Pons (tissue), 1 donor: ENCODE measurements at regions not wholly inside any gene's neighbourhood (a gene's known extent, or its start where the extent isn't known, plus 50 kb on each side); places are given as distances from the start of the nearest gene placed in this dataset.
"Not testable (repeated sequence)": the region's sequence is repeated elsewhere in the genome, so short reads cannot be mapped to it uniquely, and the experiment has no call there.

ENCODE experiments used
- DNase-seq: peaks from one replicate; pipeline ENCODE4 v3.0.0-alpha.2; 2016; ENCODE audit warnings: low spot score

GRCh38 chr5:25764733-25765132 lies 1120.0 kb upstream of the CDH10 start:
- DNase-seq: no peak

- no peak for DNase-seq
These were observed 1119.0 kb upstream of the CDH10 start for GRCh38 chr5:25763781-25764180.

GRCh38 chr5:25754895-25755294 lies 1110.1 kb upstream of the CDH10 start:
- DNase-seq: no peak

GRCh38 chr5:25744908-25745307 lies 1100.1 kb upstream of the CDH10 start:
- no peak for DNase-seq

GRCh38 chr5:25716680-25717079 lies 1071.9 kb upstream of the CDH10 start:
- no peak for DNase-seq

GRCh38 chr5:25713259-25713658 lies 1068.5 kb upstream of the CDH10 start:
- DNase-seq: no peak

GRCh38 chr5:25707093-25707492 lies 1062.3 kb upstream of the CDH10 start:
- no peak for DNase-seq

GRCh38 chr5:25701936-25702335 lies 1057.2 kb upstream of the CDH10 start:
- DNase-seq: no peak

GRCh38 chr5:25694801-25695200 lies 1050.0 kb upstream of the CDH10 start:
- DNase-seq: peak; percentile 19

- no peak for DNase-seq
These were observed 1043.4 kb upstream of the CDH10 start for GRCh38 chr5:25688156-25688555.

- DNase-seq: no peak
These were observed 1025.0 kb upstream of the CDH10 start for GRCh38 chr5:25669645-25670401.

- DNase-seq: no peak
These were observed 1017.8 kb upstream of the CDH10 start for GRCh38 chr5:25662610-25663009.

GRCh38 chr5:25650316-25650715 lies 1005.5 kb upstream of the CDH10 start:
- not testable (repeated sequence) for DNase-seq

- no peak for DNase-seq
These were observed 1005.0 kb upstream of the CDH10 start for GRCh38 chr5:25649628-25650265.

GRCh38 chr5:25646421-25647341 lies 1001.9 kb upstream of the CDH10 start:
- DNase-seq: no peak

GRCh38 chr5:25641124-25641523 lies 996.3 kb upstream of the CDH10 start:
- DNase-seq: no peak

- DNase-seq: no peak
These were observed 974.5 kb upstream of the CDH10 start for GRCh38 chr5:25619273-25619672.

- DNase-seq: no peak
These were observed 974.0 kb upstream of the CDH10 start for GRCh38 chr5:25618821-25619220.

GRCh38 chr5:25614466-25614865 lies 969.7 kb upstream of the CDH10 start:
- DNase-seq: no peak

GRCh38 chr5:25604681-25605080 lies 959.9 kb upstream of the CDH10 start:
- DNase-seq: no peak

- DNase-seq: no peak
These were observed 934.3 kb upstream of the CDH10 start for GRCh38 chr5:25579111-25579510.

- DNase-seq: no peak
These were observed 928.9 kb upstream of the CDH10 start for GRCh38 chr5:25573691-25574090.
